ENCODE measurements at regions not wholly inside any gene's neighbourhood (a gene's known extent, or its start where the extent isn't known, plus 50 kb on each side); places are given as distances from the start of the nearest gene placed in this dataset.
A peak's percentile ranks its signal among the peaks of the same experiment; 100 is the strongest.
"Not testable (repeated sequence)": the region's sequence is repeated elsewhere in the genome, so short reads cannot be mapped to it uniquely, and the experiment has no call there.

DNA sequence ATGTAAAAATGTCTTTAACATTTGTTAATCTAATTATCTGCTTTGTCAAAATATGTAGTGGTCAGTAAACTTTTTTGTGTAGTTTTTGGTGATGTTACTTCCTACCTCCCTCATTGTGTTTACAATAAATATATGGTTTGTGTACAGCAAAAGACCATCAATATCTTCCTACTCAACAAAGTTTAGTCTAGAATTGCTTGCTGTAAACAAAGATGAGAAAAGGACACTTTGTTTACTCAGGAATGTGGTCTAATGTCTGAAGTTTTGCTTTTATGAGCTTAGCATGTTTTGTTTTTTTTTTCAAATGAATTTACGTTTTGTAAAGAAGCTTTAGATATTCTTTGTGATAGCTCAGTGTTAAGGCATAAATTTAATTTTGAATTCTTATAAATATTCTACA, 563.5 kb upstream of the SPRY2 start:
- no peaks in the 10 kb centered on the region for H3K9me3 ChIP-seq
- TF ChIP-seq POLR2A (IDR thresholded peaks at IDR 0.05), result no peak
- TF ChIP-seq, protein P1, sequence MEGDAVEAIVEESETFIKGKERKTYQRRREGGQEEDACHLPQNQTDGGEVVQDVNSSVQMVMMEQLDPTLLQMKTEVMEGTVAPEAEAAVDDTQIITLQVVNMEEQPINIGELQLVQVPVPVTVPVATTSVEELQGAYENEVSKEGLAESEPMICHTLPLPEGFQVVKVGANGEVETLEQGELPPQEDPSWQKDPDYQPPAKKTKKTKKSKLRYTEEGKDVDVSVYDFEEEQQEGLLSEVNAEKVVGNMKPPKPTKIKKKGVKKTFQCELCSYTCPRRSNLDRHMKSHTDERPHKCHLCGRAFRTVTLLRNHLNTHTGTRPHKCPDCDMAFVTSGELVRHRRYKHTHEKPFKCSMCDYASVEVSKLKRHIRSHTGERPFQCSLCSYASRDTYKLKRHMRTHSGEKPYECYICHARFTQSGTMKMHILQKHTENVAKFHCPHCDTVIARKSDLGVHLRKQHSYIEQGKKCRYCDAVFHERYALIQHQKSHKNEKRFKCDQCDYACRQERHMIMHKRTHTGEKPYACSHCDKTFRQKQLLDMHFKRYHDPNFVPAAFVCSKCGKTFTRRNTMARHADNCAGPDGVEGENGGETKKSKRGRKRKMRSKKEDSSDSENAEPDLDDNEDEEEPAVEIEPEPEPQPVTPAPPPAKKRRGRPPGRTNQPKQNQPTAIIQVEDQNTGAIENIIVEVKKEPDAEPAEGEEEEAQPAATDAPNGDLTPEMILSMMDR (IDR thresholded peaks at IDR 0.05), result no peak
- H3K4me3 ChIP-seq, result no peak overlapping the region

DNA sequence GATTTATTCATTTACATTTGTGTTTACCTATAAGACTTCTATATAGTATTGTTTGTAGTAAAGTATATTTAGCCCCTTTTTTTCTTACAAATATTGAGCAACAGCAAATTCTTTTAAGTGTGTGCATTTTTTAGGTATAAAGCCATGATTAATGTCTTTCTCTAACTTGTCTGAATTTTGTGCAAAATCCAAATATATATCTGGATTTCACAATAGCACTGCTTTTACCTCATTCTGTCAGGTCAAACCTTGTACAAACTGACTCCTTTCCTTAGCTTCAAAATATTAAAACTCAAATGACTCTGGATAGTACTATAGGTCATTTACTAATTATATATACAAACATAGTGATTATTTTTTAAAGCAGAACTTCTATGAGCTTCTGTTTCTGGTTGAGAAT, 563.0 kb upstream of the SPRY2 start:
- Histone ChIP-seq H3K4me3 (no peak overlapping the region), H3K36me3 (no peaks in the 10 kb centered on the region), H3K27ac (no peak overlapping the region), H3K4me1 (no peaks in the 10 kb centered on the region), H3K9me3 (no peaks in the 10 kb centered on the region), H3K27me3 (no peaks in the 10 kb centered on the region)
- intact Hi-C loops (cut with DNase I; ENCODE audit: low total_unique reads), result no loop called here
- no peak for TF ChIP-seq POLR2A (IDR thresholded peaks at IDR 0.05)
- TF ChIP-seq, protein P1 (IDR thresholded peaks at IDR 0.05), result no peak
- DNase-seq, result no peak

More for the DNA sequence above, 563.5 kb upstream of the SPRY2 start:
- no peak for DNase-seq
- Histone ChIP-seq H3K4me1 (no peaks in the 10 kb centered on the region), H3K36me3 (no peaks in the 10 kb centered on the region), H3K27ac (no peak overlapping the region), H3K27me3 (no peaks in the 10 kb centered on the region)
- intact Hi-C loops (cut with DNase I; ENCODE audit: low total_unique reads), result no loop called here

DNA sequence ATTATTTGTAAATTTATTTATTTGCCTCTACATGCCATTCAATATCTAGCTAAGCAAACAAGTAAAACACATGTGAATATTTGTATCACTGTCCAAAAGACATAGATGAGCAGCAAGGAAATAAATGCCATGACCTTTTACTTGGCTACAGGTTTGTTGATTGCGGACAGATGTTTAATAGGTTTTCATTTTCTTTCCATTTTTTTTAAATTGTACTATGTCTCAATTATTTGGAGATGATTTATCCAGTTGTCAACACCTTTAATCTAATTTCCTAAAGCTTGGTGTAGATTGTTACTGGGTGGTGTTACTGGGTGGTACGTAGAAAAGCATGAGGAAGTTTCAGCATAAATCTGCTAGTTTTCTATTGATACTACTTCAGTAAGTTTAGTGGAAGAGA, 560.6 kb upstream of the SPRY2 start:
- intact Hi-C loops (cut with DNase I; ENCODE audit: low total_unique reads), result no loop called here
- no peak for DNase-seq
- TF ChIP-seq, protein P1 (IDR thresholded peaks at IDR 0.05), result no peak
- no peak for TF ChIP-seq POLR2A (IDR thresholded peaks at IDR 0.05)
- no peaks in the 10 kb centered on the region for H3K27me3 ChIP-seq
- H3K36me3 ChIP-seq, result no peaks in the 10 kb centered on the region
- no peaks in the 10 kb centered on the region for H3K4me1 ChIP-seq
- H3K9me3 ChIP-seq, result no peaks in the 10 kb centered on the region
- H3K27ac ChIP-seq, result no peak overlapping the region
- no peak overlapping the region for H3K4me3 ChIP-seq

DNA sequence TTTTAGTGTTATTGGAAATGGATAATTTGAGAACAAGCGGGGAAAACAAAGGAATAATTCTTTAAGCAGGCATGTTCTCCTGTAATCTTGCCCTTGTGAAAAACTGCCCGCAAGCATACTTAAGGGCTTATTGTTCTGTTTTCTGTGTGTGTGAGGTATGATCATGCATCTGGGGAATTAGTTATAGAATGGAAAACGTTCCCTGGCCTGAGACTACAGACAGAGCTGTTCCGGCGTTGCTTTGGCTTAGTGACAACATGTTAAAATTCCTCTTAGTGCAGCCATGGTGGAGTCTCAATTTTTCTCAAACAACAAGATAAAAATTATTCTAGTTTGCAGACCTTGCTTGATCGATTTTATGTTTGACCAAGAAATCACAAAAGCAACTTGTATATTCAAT, 560.2 kb upstream of the SPRY2 start:
- Histone ChIP-seq H3K9me3 (no peaks in the 10 kb centered on the region), H3K36me3 (no peaks in the 10 kb centered on the region), H3K4me3 (no peak overlapping the region), H3K27ac (peak overlapping the region in 1 of 2 donors; percentile 27), H3K27me3 (no peaks in the 10 kb centered on the region), H3K4me1 (no peaks in the 10 kb centered on the region)
- intact Hi-C loops (cut with DNase I; ENCODE audit: low total_unique reads), result no loop called here
- no peak for TF ChIP-seq POLR2A (IDR thresholded peaks at IDR 0.05)
- no peak for DNase-seq

DNA sequence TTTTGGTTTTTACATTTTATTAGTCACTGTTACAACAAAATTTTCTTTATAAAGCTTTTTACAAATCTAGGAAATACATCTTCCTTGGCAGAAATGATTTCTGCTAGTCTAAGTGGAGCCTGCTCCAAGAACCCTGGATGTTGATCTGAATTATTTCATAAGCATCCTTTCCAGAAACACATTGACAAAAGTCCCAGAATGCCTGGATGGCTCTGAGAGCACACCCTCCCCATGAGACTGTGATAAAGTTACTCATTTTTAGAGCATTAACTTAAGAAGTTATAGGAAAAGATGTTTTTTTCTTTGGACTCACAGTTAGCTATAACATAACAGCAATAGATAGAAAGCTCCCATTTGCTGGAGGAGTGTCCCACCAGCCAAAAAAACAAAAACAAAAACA, 559.6 kb upstream of the SPRY2 start:
- H3K27ac ChIP-seq, result peak overlapping the region in 1 of 2 donors; percentile 27
- no peaks in the 10 kb centered on the region for H3K27me3 ChIP-seq
- no peaks in the 10 kb centered on the region for H3K36me3 ChIP-seq
- no peaks in the 10 kb centered on the region for H3K9me3 ChIP-seq
- intact Hi-C loops (cut with DNase I; ENCODE audit: low total_unique reads), result no loop called here
- TF ChIP-seq, protein P1 (IDR thresholded peaks at IDR 0.05), result no peak
- TF ChIP-seq POLR2A (IDR thresholded peaks at IDR 0.05), result no peak
- no peak for DNase-seq
- no peaks in the 10 kb centered on the region for H3K4me1 ChIP-seq
- no peak overlapping the region for H3K4me3 ChIP-seq

DNA sequence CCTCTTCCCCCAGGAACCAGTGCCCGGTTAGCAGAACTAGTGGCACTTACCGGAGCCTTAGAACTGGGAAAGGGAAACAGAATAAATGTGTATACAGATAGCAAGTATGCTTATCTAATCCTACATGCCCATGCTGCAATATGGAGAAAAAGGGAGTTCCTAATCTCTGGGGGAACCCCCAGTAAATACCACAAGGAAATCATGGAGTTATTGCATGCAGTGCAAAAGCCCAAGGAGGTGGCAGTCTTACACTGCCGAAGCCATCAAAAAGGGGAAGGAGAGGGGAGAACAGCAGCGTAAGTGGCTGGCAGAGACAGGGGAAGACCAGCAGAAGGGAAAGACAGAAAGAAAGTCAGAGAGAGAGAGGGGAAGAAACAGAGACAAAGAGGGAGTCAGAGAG, 556.7 kb upstream of the SPRY2 start:
- H3K36me3 ChIP-seq; H3K9me3 ChIP-seq; H3K27ac ChIP-seq; H3K4me3 ChIP-seq; DNase-seq; intact Hi-C loops (cut with DNase I; ENCODE audit: low total_unique reads); H3K4me1 ChIP-seq; H3K27me3 ChIP-seq: not testable (repeated sequence)
